Uterus (tissue), 2 donors: ENCODE measurements at regions not wholly inside any gene's neighbourhood (a gene's known extent, or its start where the extent isn't known, plus 50 kb on each side); places are given as distances from the start of the nearest gene placed in this dataset.

Experiments
- CTCF ChIP-seq, 4 experiments: fragments of 200-600 bp in 2 of 4; fragments of 450-650 bp in 2 of 4; sonication (generic) in 2 of 4; IDR thresholded peaks; one replicate each; pipeline ENCODE4 v1.5.1; 2016 to 2019; ENCODE audit warnings: antibody characterized with exemption in 4 of 4, mild to moderate bottlenecking in 2 of 4, moderate library complexity in 1 of 4
- POLR2A ChIP-seq, 2 donors: fragments of 450-650 bp; IDR thresholded peaks; one replicate each; pipeline ENCODE4 v1.6.1; 2016; ENCODE audit warnings: antibody characterized with exemption in 2 of 2, mild to moderate bottlenecking in 1 of 2, moderate library complexity in 1 of 2

- no peak for TF ChIP-seq CTCF (IDR thresholded peaks at IDR 0.05)
- TF ChIP-seq POLR2A (IDR thresholded peaks at IDR 0.05) = no peak
Observed at GRCh38 chr1:208631506-208631905, 387.3 kb upstream of the PLXNA2 start.
